ENCODE measurements at regions not wholly inside any gene's neighbourhood (a gene's known extent, or its start where the extent isn't known, plus 50 kb on each side); places are given as distances from the start of the nearest gene placed in this dataset.

DNA sequence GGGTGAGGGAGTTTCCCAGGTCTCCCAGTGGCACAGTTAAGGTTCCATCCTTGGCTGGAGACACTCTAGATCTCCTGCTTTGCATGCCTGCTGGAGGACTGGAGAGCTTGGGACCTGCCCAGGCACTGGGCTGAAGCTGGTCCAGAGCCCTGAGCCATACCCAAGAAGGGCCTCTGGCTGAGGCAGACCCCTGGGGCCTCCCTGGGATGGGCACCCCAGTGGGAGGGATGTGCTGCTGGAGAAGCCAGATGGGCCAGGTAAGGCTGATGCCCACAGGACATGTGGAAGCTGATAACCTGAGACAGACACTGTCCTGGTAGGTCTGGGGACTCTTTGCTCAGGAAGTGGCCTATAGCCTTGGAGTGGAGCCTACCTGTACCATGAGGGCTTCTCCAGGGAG is 160.7 kb downstream of the TFCP2L1 start:
- Histone ChIP-seq H3K36me3 (ENCODE audit: low read depth) (no peaks in the 10 kb centered on the region), H3K4me3 (no peak overlapping the region), H3K9me3 (no peaks in the 10 kb centered on the region), H3K4me1 (ENCODE audit: low read depth) (peaks cover 8% of the 10 kb centered on the region)
- ATAC-seq, result no peak
- intact Hi-C loops (cut with DNase I, micrococcal nuclease), result no loop called here
- no peak for TF ChIP-seq CTCF (IDR thresholded peaks at IDR 0.05)
- DNase-seq, result no peak

DNA sequence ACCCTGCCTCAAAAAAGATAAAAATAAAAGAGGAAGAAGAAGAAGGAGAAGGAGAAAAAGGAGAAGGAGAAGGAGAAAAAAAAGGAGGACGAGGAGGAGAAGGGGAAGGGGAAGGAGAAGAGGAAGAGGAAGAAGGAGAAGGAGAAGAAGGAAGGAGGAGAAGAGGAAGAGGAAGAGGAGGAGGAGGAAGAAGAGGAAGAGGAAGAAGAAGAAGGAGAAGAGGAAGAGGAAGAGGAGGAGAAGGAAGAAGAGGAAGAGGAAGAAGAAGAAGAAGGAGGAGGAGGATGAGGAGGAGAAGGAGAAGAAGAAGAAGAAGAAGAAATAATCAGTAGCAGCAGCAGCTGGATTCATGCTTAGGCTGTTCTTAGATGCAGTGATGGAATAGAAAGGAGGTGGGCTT is 159.7 kb downstream of the TFCP2L1 start:
- H3K4me3 ChIP-seq, result no peak overlapping the region
- no peaks in the 10 kb centered on the region for H3K9me3 ChIP-seq
- H3K36me3 ChIP-seq (ENCODE audit: low read depth), result no peaks in the 10 kb centered on the region
- peaks cover 8% of the 10 kb centered on the region for H3K4me1 ChIP-seq (ENCODE audit: low read depth)
- no peak for TF ChIP-seq CTCF (IDR thresholded peaks at IDR 0.05)
- DNase-seq, result no peak
- intact Hi-C loops (cut with DNase I, micrococcal nuclease), result no loop called here
- no peak for ATAC-seq

DNA sequence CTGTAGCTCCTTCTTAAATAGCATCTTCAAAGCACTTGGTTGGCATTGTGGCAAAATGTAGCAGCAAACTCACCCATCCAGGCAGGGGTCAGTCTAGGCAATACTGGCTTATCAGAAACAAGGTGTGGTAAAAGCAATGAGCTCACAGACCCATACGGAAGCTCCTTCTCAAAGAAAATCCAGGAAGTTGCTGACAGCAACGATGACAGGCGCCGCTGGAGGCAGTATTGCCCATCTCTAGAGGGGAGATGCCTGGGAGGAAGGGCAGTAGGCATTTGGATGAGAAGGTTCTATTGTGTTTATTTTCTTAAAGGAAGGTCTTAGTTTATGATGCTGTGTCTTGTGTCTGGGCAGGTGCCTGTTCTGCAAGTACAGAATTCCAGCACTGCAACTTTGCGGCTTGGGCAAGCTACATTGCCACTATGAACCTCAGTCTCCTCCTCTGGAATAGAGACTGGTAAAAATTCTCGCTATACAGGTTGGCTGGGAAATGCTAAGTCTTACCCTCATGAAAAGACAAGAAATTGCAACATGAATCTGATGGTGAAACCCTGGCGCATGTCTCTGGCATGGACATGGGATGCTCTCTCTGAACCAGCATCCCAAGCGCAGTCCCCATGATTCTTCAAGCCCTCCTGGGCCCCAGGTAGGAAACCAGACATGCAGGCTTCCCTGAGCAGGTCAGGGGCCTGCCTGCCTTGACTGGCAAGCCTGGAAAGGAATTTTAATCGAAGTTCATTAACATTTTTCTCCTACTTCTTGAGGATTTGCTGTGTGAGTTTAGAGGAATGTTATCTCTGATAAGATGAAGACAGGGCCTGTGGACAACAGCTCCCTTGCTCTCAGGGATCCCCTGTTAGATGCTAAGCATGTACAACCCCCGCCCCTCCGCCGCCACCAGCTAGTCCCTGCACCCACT is 156.0 kb downstream of the TFCP2L1 start:
- ATAC-seq, result peak; percentile 97

GRCh38 chr2:121129692-121130091 is 155.3 kb downstream of the TFCP2L1 start:
- H3K4me3 ChIP-seq, result no peak overlapping the region
- intact Hi-C loops (cut with DNase I, micrococcal nuclease), result no loop called here
- no peak for ATAC-seq

More for the DNA sequence above, 156.0 kb downstream of the TFCP2L1 start:
- intact Hi-C loops (cut with DNase I, micrococcal nuclease), result no loop called here
- DNase-seq, result peak; percentile 82 to 94 (median 92)
- TF ChIP-seq CTCF (IDR thresholded peaks at IDR 0.05), result peak; percentile 63
- Histone ChIP-seq H3K9me3 (no peaks in the 10 kb centered on the region), H3K4me1 (ENCODE audit: low read depth) (peaks cover 8% of the 10 kb centered on the region), H3K4me3 (no peak overlapping the region), H3K36me3 (ENCODE audit: low read depth) (no peaks in the 10 kb centered on the region)

DNA sequence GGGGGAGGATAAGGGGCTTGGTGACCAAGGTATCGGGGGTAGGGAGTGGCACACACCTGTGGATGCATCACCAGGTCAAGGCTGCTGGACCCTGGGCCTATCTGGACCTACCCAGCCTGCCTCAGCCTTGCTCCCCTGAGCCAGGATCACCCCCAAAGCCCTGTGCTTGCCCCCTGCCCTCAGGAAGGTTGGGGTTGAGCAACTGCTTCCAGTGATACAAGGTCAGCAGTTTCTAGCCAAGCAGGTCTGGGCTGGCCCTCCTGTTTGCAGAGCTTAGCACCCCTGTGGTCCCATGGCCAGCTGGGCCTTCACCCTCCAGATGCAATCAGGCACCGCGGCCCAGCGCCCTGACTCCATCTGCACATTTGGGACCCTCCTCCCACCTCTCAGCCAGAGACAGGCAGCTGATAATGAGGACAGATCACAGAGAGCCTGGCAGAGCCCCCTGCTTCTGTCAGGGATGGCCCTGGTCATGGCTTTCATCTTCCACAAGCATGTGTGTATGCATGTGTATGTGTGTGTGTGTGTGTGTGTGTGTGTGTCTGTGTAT is 154.6 kb downstream of the TFCP2L1 start:
- intact Hi-C loops (cut with DNase I, micrococcal nuclease), result no loop called here
- no peak overlapping the region for H3K4me3 ChIP-seq
- H3K9me3 ChIP-seq, result no peaks in the 10 kb centered on the region
- no peak for TF ChIP-seq CTCF (IDR thresholded peaks at IDR 0.05)
- peaks cover 8% of the 10 kb centered on the region for H3K4me1 ChIP-seq (ENCODE audit: low read depth)
- H3K36me3 ChIP-seq (ENCODE audit: low read depth), result no peaks in the 10 kb centered on the region
- ATAC-seq (no peak), DNase-seq (no peak)

More at GRCh38 chr2:121129692-121130091, 155.3 kb downstream of the TFCP2L1 start:
- Histone ChIP-seq H3K4me1 (ENCODE audit: low read depth) (peaks cover 8% of the 10 kb centered on the region), H3K36me3 (ENCODE audit: low read depth) (no peaks in the 10 kb centered on the region), H3K9me3 (no peaks in the 10 kb centered on the region)
- DNase-seq, result no peak
- no peak for TF ChIP-seq CTCF (IDR thresholded peaks at IDR 0.05)
